AG10803 (cell line): ENCODE measurements at regions not wholly inside any gene's neighbourhood (a gene's known extent, or its start where the extent isn't known, plus 50 kb on each side); places are given as distances from the start of the nearest gene placed in this dataset.
A peak's percentile ranks its signal among the peaks of the same experiment; 100 is the strongest.
"Not testable (repeated sequence)": the region's sequence is repeated elsewhere in the genome, so short reads cannot be mapped to it uniquely, and the experiment has no call there.

ENCODE experiments used
- DNase-seq: peaks from one replicate; pipeline ENCODE4 v3.0.0; 2010; ENCODE audit warnings: low read depth
- H3K4me3 ChIP-seq: 2 replicates; pipeline ENCODE4 v1.5.1; 2011; ENCODE audit warnings: mild to moderate bottlenecking, low read length, control low read depth
- CTCF ChIP-seq: conservative IDR thresholded peaks from 2 replicates; pipeline ENCODE4 v1.5.1; 2011; ENCODE audit warnings: mild to moderate bottlenecking, low read length, control low read depth, inconsistent platforms

- DNase-seq, result no peak
- TF ChIP-seq CTCF, result no peak
- no peak overlapping the region for H3K4me3 ChIP-seq
These were observed 248.7 kb downstream of the RNF152 start for GRCh38 chr18:61643884-61644647.

- DNase-seq, result no peak
- no peak overlapping the region for H3K4me3 ChIP-seq
- no peak for TF ChIP-seq CTCF
These were observed 252.9 kb downstream of the RNF152 start for GRCh38 chr18:61639886-61640285.

GRCh38 chr18:61637905-61638595 lies 254.8 kb downstream of the RNF152 start:
- no peak overlapping the region for H3K4me3 ChIP-seq
- peak; percentile 3 for DNase-seq
- TF ChIP-seq CTCF, result no peak

GRCh38 chr18:61637319-61637718 lies 255.5 kb downstream of the RNF152 start:
- no peak for DNase-seq
- H3K4me3 ChIP-seq, result no peak overlapping the region
- TF ChIP-seq CTCF, result no peak

GRCh38 chr18:61635901-61636528 lies 256.8 kb downstream of the RNF152 start:
- H3K4me3 ChIP-seq, result no peak overlapping the region
- peak; percentile 52 for DNase-seq
- peak; percentile 90 for TF ChIP-seq CTCF

- peak; percentile 28 for DNase-seq
- H3K4me3 ChIP-seq, result no peak overlapping the region
- no peak for TF ChIP-seq CTCF
These were observed 264.7 kb downstream of the RNF152 start for GRCh38 chr18:61628085-61628484.

GRCh38 chr18:61624631-61625030 lies 268.2 kb downstream of the RNF152 start:
- DNase-seq, H3K4me3 ChIP-seq: not testable (repeated sequence)
